Prostate gland (tissue), 2 donors: ENCODE measurements at regions not wholly inside any gene's neighbourhood (a gene's known extent, or its start where the extent isn't known, plus 50 kb on each side); places are given as distances from the start of the nearest gene placed in this dataset.

Experiments used
- DNase-seq: peaks from one replicate; pipeline ENCODE4 v3.0.0-alpha.2; 2019; ENCODE audit warnings: low spot score
- H3K27ac ChIP-seq, 2 donors: fragments of 200-600 bp; sonication (generic); 2 replicates each; pipeline ENCODE4 v1.5.1; 2017 to 2019
- H3K27me3 ChIP-seq: fragments of 200-600 bp; sonication (generic); replicated peaks from 2 replicates; pipeline ENCODE4 v1.5.1; 2019; ENCODE audit not compliant: insufficient read depth
- H3K36me3 ChIP-seq, 2 donors: fragments of 200-600 bp; sonication (generic); 1 replicate in 1 of 2; 2 replicates in 1 of 2; pipeline versions ENCODE4 v1.5.1 to v1.8.1; 2017 to 2019
- H3K4me1 ChIP-seq: fragments of 200-600 bp; sonication (generic); replicated peaks from 2 replicates; pipeline ENCODE4 v1.5.1; 2019
- H3K4me3 ChIP-seq, 2 donors: fragments of 200-600 bp; sonication (generic); 2 replicates each; pipeline ENCODE4 v1.5.1; 2017 to 2019
- H3K9me3 ChIP-seq: fragments of 200-600 bp; sonication (generic); 2 replicates; pipeline ENCODE4 v1.5.1; 2017
- CTCF ChIP-seq, 4 experiments: fragments of 200-600 bp in 2 of 4; fragments of 450-650 bp in 2 of 4; sonication (generic) in 2 of 4; IDR thresholded peaks; 1 replicate in 3 of 4; 2 replicates in 1 of 4; pipeline ENCODE4 v1.5.1; 2016 to 2019; ENCODE audit warnings: antibody characterized with exemption in 4 of 4, mild to moderate bottlenecking in 2 of 4, moderate library complexity in 2 of 4
- POLR2A ChIP-seq: fragments of 450-650 bp; IDR thresholded peaks from one replicate; pipeline ENCODE4 v1.6.1; 2016; ENCODE audit warnings: antibody characterized with exemption, mild to moderate bottlenecking
- POLR2AphosphoS5 ChIP-seq: sonication (generic); formaldehyde crosslinking; IDR thresholded peaks from one replicate; pipeline ENCODE4 v1.6.1; 2017; ENCODE audit warnings: antibody characterized with exemption
- WGBS: methylation state at CpG from one replicate; pipeline ENCODE4 v1.1.5; 2018; 5-methylcytosine and 5-hydroxymethylcytosine counted together
- intact Hi-C: fragments of 100-400 bp; cut with DNase I; formaldehyde crosslinking; loops from one replicate; pipeline ENCODE4 v1.14.2; 2022

- no peaks in the 10 kb centered on the region for H3K27me3 ChIP-seq
- H3K36me3 ChIP-seq, result no peaks in the 10 kb centered on the region
- TF ChIP-seq POLR2A (no peak), POLR2AphosphoS5 (no peak), CTCF (IDR thresholded peaks at IDR 0.05) (no peak)
- intact Hi-C loops, result no loop called here
- no peaks in the 10 kb centered on the region for H3K9me3 ChIP-seq
- no peaks in the 10 kb centered on the region for H3K4me1 ChIP-seq
- H3K27ac ChIP-seq, result no peak overlapping the region
- no peak overlapping the region for H3K4me3 ChIP-seq
- 81% methylated on average over 8 of the region's 8 CpGs for WGBS
- no peak for DNase-seq
Measured at GRCh38 chr16:54369861-54370260, 83.3 kb upstream of the IRX3 start.

DNA sequence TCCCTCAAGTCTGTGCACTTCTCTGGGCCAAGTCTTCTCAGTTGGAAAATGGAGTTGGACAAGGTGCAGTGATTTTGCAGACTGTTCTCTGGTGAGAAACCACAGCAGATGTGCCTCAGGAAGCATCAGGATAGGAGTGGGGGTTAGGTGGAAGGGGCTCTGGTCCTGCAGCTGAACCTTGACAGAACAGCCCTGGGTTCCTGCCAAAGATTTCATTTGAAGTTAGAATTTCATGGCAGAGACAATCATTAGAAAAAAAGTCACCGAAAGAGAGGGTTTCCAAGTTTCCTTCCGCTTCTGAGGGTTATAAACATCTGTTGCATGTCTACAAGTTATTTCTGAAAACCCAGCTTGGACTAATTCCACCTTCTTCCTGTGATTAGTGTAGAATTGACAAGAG is 80.4 kb upstream of the IRX3 start:
- Histone ChIP-seq H3K27me3 (peaks cover 3% of the 10 kb centered on the region), H3K4me1 (no peaks in the 10 kb centered on the region), H3K4me3 (no peak overlapping the region), H3K27ac (no peak overlapping the region), H3K9me3 (no peaks in the 10 kb centered on the region), H3K36me3 (no peaks in the 10 kb centered on the region)
- DNase-seq, result no peak
- intact Hi-C loops, result no loop called here
- TF ChIP-seq POLR2A, result no peak
- no peak for TF ChIP-seq CTCF (IDR thresholded peaks at IDR 0.05)
- TF ChIP-seq POLR2AphosphoS5, result no peak
- 57% methylated on average over 2 of the region's 2 CpGs for WGBS

DNA sequence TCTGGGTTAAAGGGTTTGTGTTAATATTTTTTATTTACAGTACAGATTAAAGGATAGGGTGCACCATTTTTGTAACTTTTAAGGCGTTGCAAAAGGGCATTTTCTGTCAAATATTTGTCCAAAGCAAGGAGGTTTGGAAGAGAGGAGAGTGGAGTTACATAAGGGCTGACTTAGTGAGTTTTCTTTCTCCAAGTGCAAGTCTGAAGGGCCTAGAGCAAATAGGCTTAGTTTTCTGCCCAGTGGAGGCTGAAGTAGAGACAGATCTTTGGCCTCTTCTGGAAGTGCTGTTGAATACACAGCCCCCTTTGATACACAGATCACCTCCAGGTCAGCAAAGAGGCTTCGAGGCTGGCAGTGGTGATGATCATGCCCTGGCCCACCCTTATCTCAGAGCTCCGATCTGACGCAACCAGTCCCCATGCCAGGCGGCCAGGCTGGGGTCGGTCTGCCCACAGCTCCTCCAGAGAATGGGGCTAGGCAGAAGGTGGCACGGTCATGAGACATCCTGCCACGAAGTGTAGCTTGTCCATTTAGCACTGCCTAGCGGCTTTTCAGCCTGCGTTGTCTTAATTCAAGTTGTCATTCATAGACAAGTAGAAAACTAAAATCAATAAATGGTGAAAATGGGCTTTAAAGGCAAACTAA is 79.5 kb upstream of the IRX3 start:
- no peak for TF ChIP-seq POLR2AphosphoS5
- intact Hi-C loops, result no loop called here
- Histone ChIP-seq H3K4me1 (no peaks in the 10 kb centered on the region), H3K27me3 (peaks cover 3% of the 10 kb centered on the region), H3K27ac (no peak overlapping the region), H3K9me3 (no peaks in the 10 kb centered on the region), H3K36me3 (no peaks in the 10 kb centered on the region), H3K4me3 (no peak overlapping the region)
- DNase-seq, result no peak
- WGBS, result 90% methylated on average over 10 of the region's 10 CpGs

GRCh38 chr16:54363766-54364165 is 77.2 kb upstream of the IRX3 start:
- DNase-seq, result no peak

GRCh38 chr16:54362591-54363206 is 76.1 kb upstream of the IRX3 start:
- Histone ChIP-seq H3K27me3 (peaks cover 3% of the 10 kb centered on the region), H3K36me3 (no peaks in the 10 kb centered on the region), H3K4me3 (no peak overlapping the region), H3K4me1 (no peaks in the 10 kb centered on the region), H3K27ac (no peak overlapping the region), H3K9me3 (no peaks in the 10 kb centered on the region)
- WGBS, result 63% methylated on average over 18 of the region's 18 CpGs
- intact Hi-C loops, result no loop called here
- DNase-seq, result no peak
- TF ChIP-seq CTCF (IDR thresholded peaks at IDR 0.05), result no peak
- no peak for TF ChIP-seq POLR2A

More at GRCh38 chr16:54363766-54364165, 77.2 kb upstream of the IRX3 start:
- H3K36me3 ChIP-seq, result no peaks in the 10 kb centered on the region
- TF ChIP-seq POLR2A (no peak), CTCF (IDR thresholded peaks at IDR 0.05) (no peak), POLR2AphosphoS5 (no peak)
- H3K4me1 ChIP-seq, result no peaks in the 10 kb centered on the region
- H3K4me3 ChIP-seq, result no peak overlapping the region
- H3K27ac ChIP-seq, result no peak overlapping the region
- peaks cover 3% of the 10 kb centered on the region for H3K27me3 ChIP-seq
- 94% methylated on average over 6 of the region's 6 CpGs for WGBS
- no peaks in the 10 kb centered on the region for H3K9me3 ChIP-seq
- intact Hi-C loops, result no loop called here
